ENCODE measurements at regions not wholly inside any gene's neighbourhood (a gene's known extent, or its start where the extent isn't known, plus 50 kb on each side); places are given as distances from the start of the nearest gene placed in this dataset.
A peak's percentile ranks its signal among the peaks of the same experiment; 100 is the strongest.

DNA sequence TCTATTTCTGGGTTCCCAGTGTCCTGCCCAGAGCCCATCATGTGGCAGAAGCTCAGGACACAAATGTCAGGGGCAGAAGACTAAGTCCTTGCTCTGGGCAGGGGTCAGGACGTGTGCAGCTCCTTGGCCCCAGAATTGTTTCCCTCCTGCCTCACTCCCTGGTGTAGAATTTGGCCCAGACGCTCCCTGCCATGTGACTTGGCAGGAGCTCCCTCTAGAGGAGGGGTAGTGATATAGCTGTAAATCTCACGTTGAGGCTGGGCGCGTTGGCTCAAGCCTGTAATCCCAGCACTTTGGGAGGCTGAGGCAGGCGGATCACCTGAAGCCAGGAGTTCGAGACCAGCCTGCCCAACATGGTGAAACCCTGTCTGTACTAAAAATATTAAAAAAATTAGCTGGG lies 91.2 kb downstream of the UBIAD1 start:
- H3K27me3 ChIP-seq (replicated peaks in 1 of 7): peaks cover 0 to 35% (median 4%) of the 10 kb centered on the region in 7 donors
- no peaks in the 10 kb centered on the region for H3K36me3 ChIP-seq
- H3K27ac ChIP-seq: no peak overlapping the region
- TF ChIP-seq, protein P1, sequence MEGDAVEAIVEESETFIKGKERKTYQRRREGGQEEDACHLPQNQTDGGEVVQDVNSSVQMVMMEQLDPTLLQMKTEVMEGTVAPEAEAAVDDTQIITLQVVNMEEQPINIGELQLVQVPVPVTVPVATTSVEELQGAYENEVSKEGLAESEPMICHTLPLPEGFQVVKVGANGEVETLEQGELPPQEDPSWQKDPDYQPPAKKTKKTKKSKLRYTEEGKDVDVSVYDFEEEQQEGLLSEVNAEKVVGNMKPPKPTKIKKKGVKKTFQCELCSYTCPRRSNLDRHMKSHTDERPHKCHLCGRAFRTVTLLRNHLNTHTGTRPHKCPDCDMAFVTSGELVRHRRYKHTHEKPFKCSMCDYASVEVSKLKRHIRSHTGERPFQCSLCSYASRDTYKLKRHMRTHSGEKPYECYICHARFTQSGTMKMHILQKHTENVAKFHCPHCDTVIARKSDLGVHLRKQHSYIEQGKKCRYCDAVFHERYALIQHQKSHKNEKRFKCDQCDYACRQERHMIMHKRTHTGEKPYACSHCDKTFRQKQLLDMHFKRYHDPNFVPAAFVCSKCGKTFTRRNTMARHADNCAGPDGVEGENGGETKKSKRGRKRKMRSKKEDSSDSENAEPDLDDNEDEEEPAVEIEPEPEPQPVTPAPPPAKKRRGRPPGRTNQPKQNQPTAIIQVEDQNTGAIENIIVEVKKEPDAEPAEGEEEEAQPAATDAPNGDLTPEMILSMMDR (IDR thresholded peaks at IDR 0.05 in 8 of 11, conservative IDR thresholded peaks at IDR 0.05 in 3 of 11): peak in 4 of 11 experiments; percentile 13 to 32 (median 28)
- TF ChIP-seq POLR2A (IDR thresholded peaks at IDR 0.05) (no peak), POLR2AphosphoS5 (IDR thresholded peaks at IDR 0.05) (no peak)
- DNase-seq: no peak
- no peaks in the 10 kb centered on the region for H3K4me1 ChIP-seq
- 38 to 64% (median 57%) methylated on average over 6 to 7 of the region's 7 CpGs for WGBS, 5 donors
- intact Hi-C loops (cut with DNase I; ENCODE audit: low total_unique reads): no loop called here
- no peak overlapping the region for H3K4me3 ChIP-seq
- no peaks in the 10 kb centered on the region for H3K9me3 ChIP-seq

DNA sequence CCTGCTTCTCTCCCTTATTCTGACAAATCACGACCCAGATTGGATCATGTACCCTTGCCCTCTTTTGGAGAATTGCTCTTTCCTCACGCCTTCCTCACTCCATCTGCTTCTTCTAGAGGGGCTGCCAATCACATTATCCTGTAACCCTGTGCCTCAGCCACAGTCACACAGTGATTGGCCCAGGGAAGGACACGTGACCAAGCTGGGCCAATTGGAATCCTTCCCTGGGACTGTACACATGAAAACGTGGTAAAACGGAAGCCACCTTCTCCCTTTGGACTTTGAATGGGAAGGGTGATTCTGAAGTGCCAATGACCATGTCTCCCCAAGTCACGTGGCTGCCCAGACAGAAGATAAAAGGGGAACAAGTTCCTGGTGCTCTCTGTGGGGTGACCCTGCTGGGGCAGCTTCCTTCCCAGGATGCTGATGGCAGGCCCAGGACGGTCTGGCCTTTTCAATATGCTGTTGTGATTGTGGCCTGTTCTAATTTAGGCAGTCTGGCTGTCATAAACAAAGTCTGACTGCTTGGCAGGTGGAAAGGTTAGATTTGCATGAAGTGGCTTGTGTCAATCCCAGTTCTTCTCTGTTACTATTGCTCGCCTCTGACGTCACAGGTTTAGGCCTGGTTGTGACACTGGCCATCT lies 92.9 kb downstream of the UBIAD1 start:
- Histone ChIP-seq H3K36me3 (no peaks in the 10 kb centered on the region), H3K9me3 (no peaks in the 10 kb centered on the region), H3K27me3 (replicated peaks in 1 of 7) (peaks cover 0 to 24% (median 4%) of the 10 kb centered on the region in 7 donors), H3K4me3 (no peak overlapping the region), H3K4me1 (no peaks in the 10 kb centered on the region), H3K27ac (no peak overlapping the region)
- no peak for DNase-seq
- TF ChIP-seq, protein P1 (IDR thresholded peaks at IDR 0.05 in 8 of 11, conservative IDR thresholded peaks at IDR 0.05 in 3 of 11): no peak
- TF ChIP-seq POLR2A (IDR thresholded peaks at IDR 0.05) (no peak), POLR2AphosphoS5 (IDR thresholded peaks at IDR 0.05) (no peak)
- intact Hi-C loops (cut with DNase I; ENCODE audit: low total_unique reads): no loop called here
- 75 to 90% (median 82%) methylated on average over 9 of the region's 9 CpGs for WGBS, 5 donors

DNA sequence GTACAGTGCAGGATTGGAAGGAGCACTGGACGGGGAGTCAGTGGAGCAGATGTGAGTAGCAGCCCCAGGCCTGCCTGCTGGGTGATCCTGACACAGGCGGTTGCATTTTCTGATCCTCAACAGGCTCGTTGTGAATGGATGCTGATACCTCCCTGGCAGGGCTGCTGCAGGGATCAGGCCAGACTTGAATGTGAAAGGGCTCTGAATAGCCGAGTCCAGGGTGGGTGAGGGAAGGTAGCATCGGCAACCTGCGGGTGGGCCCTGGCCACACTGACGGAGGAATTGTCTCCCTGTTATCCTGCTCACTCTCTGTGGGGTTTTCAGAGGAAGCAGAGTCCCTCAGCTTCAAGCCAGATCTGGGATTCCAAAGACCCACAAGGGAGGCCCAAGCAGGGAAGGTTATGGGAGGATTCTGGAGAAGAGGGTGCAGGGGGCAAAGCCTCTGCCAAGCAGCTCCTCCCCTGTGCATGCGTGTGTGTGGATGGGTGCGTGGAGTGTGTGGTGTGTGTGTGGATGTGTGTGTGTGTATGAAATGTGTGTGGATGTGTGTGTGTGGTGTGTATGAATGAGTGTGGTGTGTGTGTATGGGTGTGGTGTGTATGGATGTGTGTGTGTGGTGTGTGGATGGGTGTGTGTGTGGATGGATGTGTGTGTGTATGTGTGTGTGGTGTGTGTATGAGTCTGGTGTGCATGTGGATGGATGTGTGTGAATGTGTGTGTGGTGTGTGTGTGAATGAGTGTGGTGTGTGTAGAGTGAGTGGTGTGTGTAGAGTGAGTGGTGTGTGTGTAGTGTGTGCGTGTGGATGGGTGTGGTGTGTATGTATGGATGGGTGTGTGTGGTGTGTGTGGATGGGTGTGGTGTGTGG lies 100.3 kb downstream of the UBIAD1 start:
- Histone ChIP-seq H3K27ac (no peak overlapping the region), H3K4me3 (no peak overlapping the region), H3K4me1 (peaks cover 0 to 6% (median 0%) of the 10 kb centered on the region in 6 donors), H3K36me3 (no peaks in the 10 kb centered on the region), H3K9me3 (no peaks in the 10 kb centered on the region), H3K27me3 (replicated peaks in 1 of 7) (peaks cover 0 to 5% (median 0%) of the 10 kb centered on the region in 7 donors)
- no peak for TF ChIP-seq POLR2AphosphoS5 (IDR thresholded peaks at IDR 0.05)
- WGBS, 5 donors: 75 to 87% (median 83%) methylated on average over 10 of the region's 10 CpGs
- no peak for DNase-seq
- intact Hi-C loops (cut with DNase I; ENCODE audit: low total_unique reads): no loop called here

DNA sequence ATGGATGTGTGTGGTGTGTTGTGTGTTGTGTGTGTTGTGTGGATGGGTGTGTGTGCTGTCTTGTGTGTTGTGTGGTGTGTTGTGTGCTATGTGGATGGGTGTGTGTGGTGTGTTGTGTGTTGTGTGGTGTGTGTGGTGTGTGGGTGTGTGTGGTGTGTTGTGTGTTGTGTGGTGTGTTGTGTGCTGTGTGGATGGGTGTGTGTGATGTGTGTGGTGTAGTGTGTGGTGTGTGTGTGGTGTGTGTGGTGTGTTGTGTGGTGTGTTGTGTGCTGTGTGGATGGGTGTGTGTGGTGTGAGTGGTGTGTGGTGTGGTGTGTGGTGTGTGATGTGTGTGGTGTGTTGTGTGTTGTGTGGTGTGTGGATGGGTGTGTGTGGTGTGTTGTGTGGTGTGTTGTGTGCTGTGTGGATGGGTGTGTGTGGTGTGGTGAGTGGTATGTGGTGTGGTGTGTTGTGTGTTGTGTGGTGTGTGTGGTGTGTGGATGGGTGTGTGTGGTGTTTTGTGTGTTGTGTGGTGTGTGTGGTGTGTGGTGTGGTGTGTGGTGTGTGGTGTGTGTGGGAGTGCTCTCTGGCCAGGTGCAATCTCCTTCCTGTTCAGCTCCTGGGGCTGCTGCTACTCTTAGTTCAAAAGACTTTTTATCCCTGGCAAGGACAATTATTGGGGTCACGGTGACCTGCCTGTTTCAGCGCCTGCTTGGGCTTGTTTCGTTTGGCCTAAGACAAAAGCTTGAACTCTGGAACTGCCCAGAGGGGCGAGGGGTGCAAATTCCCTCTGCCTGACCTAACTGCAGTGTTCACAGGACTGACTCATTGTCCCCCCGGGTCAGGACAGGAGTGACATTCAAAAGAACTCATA lies 101.1 kb downstream of the UBIAD1 start:
- Histone ChIP-seq H3K4me1 (peaks cover 0 to 6% (median 0%) of the 10 kb centered on the region in 6 donors), H3K36me3 (no peaks in the 10 kb centered on the region), H3K27ac (no peak overlapping the region), H3K4me3 (no peak overlapping the region), H3K27me3 (replicated peaks in 1 of 7) (peaks cover 0 to 5% (median 0%) of the 10 kb centered on the region in 7 donors), H3K9me3 (no peaks in the 10 kb centered on the region)
- no peak for DNase-seq
- TF ChIP-seq, protein P1 (IDR thresholded peaks at IDR 0.05 in 8 of 11, conservative IDR thresholded peaks at IDR 0.05 in 3 of 11): no peak
- TF ChIP-seq POLR2AphosphoS5 (IDR thresholded peaks at IDR 0.05) (no peak), POLR2A (IDR thresholded peaks at IDR 0.05) (no peak)
- intact Hi-C loops (cut with DNase I; ENCODE audit: low total_unique reads): no loop called here
- WGBS, 5 donors: 51 to 72% (median 56%) methylated on average over 5 of the region's 5 CpGs
